SK-N-SH (cell line): ENCODE measurements at regions not wholly inside any gene's neighbourhood (a gene's known extent, or its start where the extent isn't known, plus 50 kb on each side); places are given as distances from the start of the nearest gene placed in this dataset.
A peak's percentile ranks its signal among the peaks of the same experiment; 100 is the strongest.

Experiments
- CTCF ChIA-PET: fragments of 300-600, 350-600 bp; formaldehyde crosslinking; extraction: SDS; loops from one replicate; lab custom pipeline; 2021; lab: Yijun Ruan, JAX
- POLR2A ChIA-PET: fragments of 350-600 bp; sonication (Branson Sonifier 250); formaldehyde crosslinking; extraction: SDS; loops from one replicate; lab custom pipeline; 2020; ENCODE audit warnings: antibody characterized with exemption, inconsistent platforms; lab: Yijun Ruan, JAX
- DNase-seq: peaks from one replicate; pipeline ENCODE4 v3.0.0; 2012
- H2AFZ ChIP-seq: fragments of 200-600 bp; sonication (generic); 2 replicates; pipeline ENCODE4 v1.8.1; 2016; ENCODE audit warnings: antibody characterized with exemption, mild to moderate bottlenecking, low read depth
- H3F3A ChIP-seq: fragments of 200-600 bp; sonication (generic); replicated peaks from 2 replicates; pipeline ENCODE3; 2016; ENCODE audit warnings: antibody characterized with exemption, mild to moderate bottlenecking; ENCODE audit not compliant: insufficient read depth
- H3K27ac ChIP-seq, 2 experiments: fragments of 200-500 bp in 1 of 2; fragments of 200-600 bp in 1 of 2; sonication (Bioruptor generic) in 1 of 2; sonication (generic), shearing (Covaris generic) in 1 of 2; 2 replicates each; pipeline versions ENCODE4 v1.5.1 to v1.6.1; 2014 to 2016; ENCODE audit warnings: low read depth in 2 of 2, inconsistent platforms in 1 of 2, low read length in 1 of 2, mild to moderate bottlenecking in 1 of 2, mixed read lengths in 1 of 2
- H3K27me3 ChIP-seq: fragments of 200-600 bp; sonication (generic), shearing (Covaris generic); 2 replicates; pipeline ENCODE4 v1.6.1; 2016; ENCODE audit warnings: mixed run types; ENCODE audit not compliant: insufficient read depth
- H3K36me3 ChIP-seq, 2 experiments: fragments of 200-500 bp in 1 of 2; fragments of 200-600 bp in 1 of 2; sonication (Bioruptor generic) in 1 of 2; sonication (generic) in 1 of 2; replicated peaks in 1 of 2; 2 replicates each; pipeline versions ENCODE3 to v1.5.1; 2014 to 2016; ENCODE audit warnings: low read length in 1 of 2, mild to moderate bottlenecking in 1 of 2; ENCODE audit not compliant: insufficient read depth in 2 of 2, control insufficient read depth in 1 of 2
- H3K4me1 ChIP-seq, 2 experiments: fragments of 200-500 bp in 1 of 2; fragments of 200-600 bp in 1 of 2; sonication (Bioruptor generic) in 1 of 2; sonication (generic), shearing (Covaris generic) in 1 of 2; 2 replicates each; pipeline versions ENCODE4 v1.5.1 to v1.6.1; 2014 to 2016; ENCODE audit warnings: low read depth in 1 of 2, low read length in 1 of 2, mixed run types in 1 of 2; ENCODE audit not compliant: insufficient read depth in 2 of 2, control insufficient read depth in 1 of 2
- H3K4me2 ChIP-seq: fragments of 200-600 bp; sonication (generic), shearing (Covaris generic); 2 replicates; pipeline ENCODE4 v1.6.1; 2017; ENCODE audit warnings: mixed run types
- H3K4me3 ChIP-seq, 2 experiments: fragments of 200-500 bp in 1 of 2; fragments of 200-600 bp in 1 of 2; sonication (Bioruptor generic) in 1 of 2; sonication (generic), shearing (Covaris generic) in 1 of 2; 2 replicates each; pipeline versions ENCODE4 v1.5.1 to v1.8.1; 2014 to 2016; ENCODE audit warnings: low read depth in 2 of 2, inconsistent platforms in 1 of 2, low read length in 1 of 2, mild to moderate bottlenecking in 1 of 2, mixed read lengths in 1 of 2, moderate library complexity in 1 of 2
- H3K79me2 ChIP-seq: fragments of 200-600 bp; sonication (generic); 2 replicates; pipeline ENCODE4 v1.8.1; 2017; ENCODE audit warnings: mild to moderate bottlenecking; ENCODE audit not compliant: insufficient read depth
- H3K9ac ChIP-seq: fragments of 200-600 bp; sonication (generic); 2 replicates; pipeline ENCODE4 v1.6.1; 2017; ENCODE audit warnings: mixed run types
- H3K9me2 ChIP-seq: fragments of 200-600 bp; sonication (generic); 2 replicates; pipeline ENCODE4 v1.6.1; 2017; ENCODE audit warnings: mixed run types
- H3K9me3 ChIP-seq: fragments of 200-600 bp; sonication (generic); 2 replicates; pipeline ENCODE4 v1.6.1; 2017; ENCODE audit warnings: mixed run types, mild to moderate bottlenecking, moderate library complexity
- H4K20me1 ChIP-seq: fragments of 200-600 bp; sonication (generic); 2 replicates; pipeline ENCODE4 v1.6.1; 2017; ENCODE audit warnings: mild to moderate bottlenecking, mixed run types; ENCODE audit not compliant: insufficient read depth
- CHD2 ChIP-seq: fragments of 150-350 bp; IDR thresholded peaks from 2 replicates; pipeline ENCODE4 v1.6.1; 2018; ENCODE audit warnings: low read length; ENCODE audit not compliant: partially characterized antibody
- ELF1 ChIP-seq: IDR thresholded peaks from 2 replicates; pipeline ENCODE4 v1.4.0; 2012
- EZH2phosphoT487 ChIP-seq: fragments of 200-600 bp; sonication (generic); IDR thresholded peaks from 2 replicates; pipeline ENCODE4 v1.6.1; 2017; ENCODE audit warnings: low read depth, mixed run types, mild to moderate bottlenecking, antibody characterized with exemption, moderate library complexity, borderline replicate concordance
- FOSL2 ChIP-seq: IDR thresholded peaks from 2 replicates; pipeline ENCODE4 v1.4.0; 2012; ENCODE audit warnings: low read depth, mild to moderate bottlenecking, moderate library complexity, borderline replicate concordance
- FOXJ3 ChIP-seq: sonication (generic); formaldehyde crosslinking; IDR thresholded peaks from 2 replicates; pipeline ENCODE4 v1.5.1; 2020; ENCODE audit warnings: mild to moderate bottlenecking, missing genetic modification reagents
- FOXM1 ChIP-seq: IDR thresholded peaks from 2 replicates; pipeline ENCODE4 v1.4.0; 2012; ENCODE audit warnings: low read depth, mild to moderate bottlenecking
- GATA2 ChIP-seq: sonication (generic); formaldehyde crosslinking; IDR thresholded peaks from 2 replicates; pipeline ENCODE4 v1.5.0; 2020; ENCODE audit warnings: mild to moderate bottlenecking, missing genetic modification reagents
- JUND ChIP-seq: IDR thresholded peaks from 2 replicates; pipeline ENCODE4 v1.4.0; 2012
- MXI1 ChIP-seq: IDR thresholded peaks from 2 replicates; pipeline ENCODE4 v1.6.1; 2012; ENCODE audit warnings: mild to moderate bottlenecking, low read depth, low read length, improper control_type of control experiment
- NFIC ChIP-seq: IDR thresholded peaks from 2 replicates; pipeline ENCODE4 v1.4.0; 2012; ENCODE audit warnings: borderline replicate concordance
- RAD21 ChIP-seq: IDR thresholded peaks from 2 replicates; pipeline ENCODE4 v1.6.1; 2012; ENCODE audit warnings: mild to moderate bottlenecking, low read length
- RXRA ChIP-seq: IDR thresholded peaks from 2 replicates; pipeline ENCODE4 v1.4.0; 2012; ENCODE audit warnings: low read depth, mild to moderate bottlenecking, borderline replicate concordance
- TCF12 ChIP-seq: IDR thresholded peaks from 2 replicates; pipeline ENCODE4 v1.4.0; 2012
- WGBS: methylation state at CpG from one replicate; pipeline ENCODE4 v1.1.6; 2017; ENCODE audit warnings: low lambda C conversion rate; 5-methylcytosine and 5-hydroxymethylcytosine counted together
- TF ChIP-seq, protein P1 (sequence below): IDR thresholded peaks from 2 replicates; pipeline ENCODE4 v1.4.0; 2012; ENCODE audit warnings: low read depth
- TF ChIP-seq, protein P2 (sequence below): IDR thresholded peaks from 2 replicates; pipeline ENCODE4 v1.4.0; 2012; ENCODE audit warnings: low read depth, borderline replicate concordance
- TF ChIP-seq, protein P3 (sequence below): IDR thresholded peaks from 2 replicates; pipeline ENCODE4; 2012

DNA sequence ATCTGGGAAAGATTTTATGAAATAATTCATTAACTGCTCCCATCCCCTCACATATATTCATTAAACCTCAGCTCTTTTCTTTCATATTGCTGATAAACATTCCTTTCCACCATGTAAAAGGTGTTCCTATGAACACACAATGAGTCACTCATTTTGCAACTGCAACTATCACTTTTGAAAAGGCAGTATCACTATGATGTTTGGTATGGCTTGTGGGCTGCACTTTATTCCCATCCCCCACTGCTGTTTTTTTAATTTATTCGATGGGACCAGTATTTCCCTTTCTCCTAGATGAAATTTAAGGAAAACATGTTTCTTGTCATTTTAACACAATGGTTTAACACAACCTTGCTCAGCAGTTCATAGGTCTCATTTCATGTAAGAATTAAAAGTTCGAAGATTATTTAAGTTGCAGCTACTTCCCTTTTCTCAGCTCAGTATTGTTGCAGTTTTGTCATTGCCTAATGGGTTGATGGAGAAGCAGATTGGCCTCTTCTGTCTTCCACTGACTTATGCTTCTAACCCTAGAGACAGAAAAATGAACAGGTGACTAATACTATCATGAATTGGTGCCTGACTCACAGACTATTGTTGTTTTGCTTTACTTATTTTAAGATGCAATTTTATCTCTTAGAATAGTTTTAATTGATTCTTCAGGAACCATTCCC lies 280.3 kb downstream of the ZPLD1 start:
- H3K4me1 ChIP-seq: peaks cover 6 to 8% of the 10 kb centered on the region in 2 experiments; a peak in 2 of 4 replicates
- H3K79me2 ChIP-seq: no peaks in the 10 kb centered on the region
- DNase-seq: no peak
- CTCF ChIA-PET: interaction anchor here (0.9 to 2.4 kb wide), 4 partner anchors 12 to 69 kb away, joined by 3 to 13 read pairs (median 3); no protein-coding TSS in a partner anchor
- H3K9ac ChIP-seq: no peak overlapping the region
- H3K27ac ChIP-seq: peak overlapping the region; percentile 31 to 95; a peak in 3 of 4 replicates
- POLR2A ChIA-PET: no interaction called here
- H3K9me2 ChIP-seq: no peaks in the 10 kb centered on the region
- H3K9me3 ChIP-seq: no peaks in the 10 kb centered on the region
- 49% methylated on average over 2 of the region's 2 CpGs for WGBS
- no peak overlapping the region for H3K4me2 ChIP-seq
- H3K36me3 ChIP-seq: no peaks in the 10 kb centered on the region
- no peak overlapping the region for H3K4me3 ChIP-seq
- TF ChIP-seq GATA2 (no peak), FOSL2 (peak; percentile 33; the same call in 1 of the 2 replicates)
- H3K27me3 ChIP-seq: no peaks in the 10 kb centered on the region
- H3F3A ChIP-seq: no peaks in the 10 kb centered on the region
- no peak overlapping the region for H2AFZ ChIP-seq
- no peaks in the 10 kb centered on the region for H4K20me1 ChIP-seq

DNA sequence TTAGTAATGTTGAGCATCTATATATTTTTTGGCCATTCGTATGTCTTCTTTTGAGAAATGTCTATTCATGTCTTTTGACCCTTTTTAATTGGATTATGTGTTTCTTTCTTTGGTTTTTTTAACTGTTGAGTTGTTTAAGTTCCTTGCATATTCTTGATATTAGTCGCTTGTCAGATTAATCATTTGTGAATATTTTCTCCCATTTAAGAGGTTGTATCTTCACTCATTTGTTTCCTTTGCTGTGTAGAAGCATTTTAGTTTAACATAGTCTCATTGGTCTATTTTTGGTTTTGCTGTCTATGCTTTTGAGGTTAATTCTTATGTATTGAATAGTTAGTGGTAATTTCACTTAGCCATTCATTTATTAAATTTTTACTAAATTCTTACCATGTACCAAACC lies 283.8 kb downstream of the ZPLD1 start:
- Histone ChIP-seq H2AFZ (no peak overlapping the region), H3K9me2 (no peaks in the 10 kb centered on the region), H3F3A (no peaks in the 10 kb centered on the region), H4K20me1 (no peaks in the 10 kb centered on the region), H3K4me3 (no peak overlapping the region), H3K4me2 (no peak overlapping the region), H3K9ac (no peak overlapping the region), H3K27me3 (no peaks in the 10 kb centered on the region), H3K79me2 (no peaks in the 10 kb centered on the region), H3K27ac (no peak overlapping the region), H3K4me1 (peaks cover 8 to 16% of the 10 kb centered on the region in 2 experiments; a peak in 3 of 4 replicates), H3K9me3 (no peaks in the 10 kb centered on the region), H3K36me3 (no peaks in the 10 kb centered on the region)
- CTCF ChIA-PET: interaction anchor here (0.8 to 1.0 kb wide), 2 partner anchors 45 kb away, joined by 3 read pairs; no protein-coding TSS in a partner anchor
- POLR2A ChIA-PET: no interaction called here
- TF ChIP-seq, protein P1, sequence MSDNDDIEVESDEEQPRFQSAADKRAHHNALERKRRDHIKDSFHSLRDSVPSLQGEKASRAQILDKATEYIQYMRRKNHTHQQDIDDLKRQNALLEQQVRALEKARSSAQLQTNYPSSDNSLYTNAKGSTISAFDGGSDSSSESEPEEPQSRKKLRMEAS: no peak
- TF ChIP-seq EZH2phosphoT487 (no peak), RAD21 (no peak), CHD2 (no peak), NFIC (no peak), RXRA (no peak), FOXJ3 (CRISPR knock-in tag) (no peak), FOXM1 (no peak), JUND (no peak), ELF1 (no peak), TCF12 (no peak), MXI1 (no peak)
- TF ChIP-seq, protein P2, sequence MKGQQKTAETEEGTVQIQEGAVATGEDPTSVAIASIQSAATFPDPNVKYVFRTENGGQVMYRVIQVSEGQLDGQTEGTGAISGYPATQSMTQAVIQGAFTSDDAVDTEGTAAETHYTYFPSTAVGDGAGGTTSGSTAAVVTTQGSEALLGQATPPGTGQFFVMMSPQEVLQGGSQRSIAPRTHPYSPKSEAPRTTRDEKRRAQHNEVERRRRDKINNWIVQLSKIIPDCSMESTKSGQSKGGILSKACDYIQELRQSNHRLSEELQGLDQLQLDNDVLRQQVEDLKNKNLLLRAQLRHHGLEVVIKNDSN: no peak
- TF ChIP-seq, protein P3, sequence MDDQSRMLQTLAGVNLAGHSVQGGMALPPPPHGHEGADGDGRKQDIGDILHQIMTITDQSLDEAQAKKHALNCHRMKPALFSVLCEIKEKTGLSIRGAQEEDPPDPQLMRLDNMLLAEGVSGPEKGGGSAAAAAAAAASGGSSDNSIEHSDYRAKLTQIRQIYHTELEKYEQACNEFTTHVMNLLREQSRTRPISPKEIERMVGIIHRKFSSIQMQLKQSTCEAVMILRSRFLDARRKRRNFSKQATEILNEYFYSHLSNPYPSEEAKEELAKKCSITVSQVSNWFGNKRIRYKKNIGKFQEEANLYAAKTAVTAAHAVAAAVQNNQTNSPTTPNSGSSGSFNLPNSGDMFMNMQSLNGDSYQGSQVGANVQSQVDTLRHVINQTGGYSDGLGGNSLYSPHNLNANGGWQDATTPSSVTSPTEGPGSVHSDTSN: no peak
- WGBS: 62% methylated on average over 2 of the region's 2 CpGs
- DNase-seq: no peak
